ENCODE measurements at regions not wholly inside any gene's neighbourhood (a gene's known extent, or its start where the extent isn't known, plus 50 kb on each side); places are given as distances from the start of the nearest gene placed in this dataset.

GRCh38 chr1:229037806-229038405 is 233.0 kb upstream of the RAB4A start:
- DNase-seq = no peak

- no peak for DNase-seq
These were observed 230.1 kb upstream of the RAB4A start for GRCh38 chr1:229040630-229041358.

- no peak for DNase-seq
These were observed 229.0 kb upstream of the RAB4A start for GRCh38 chr1:229041946-229042345.

GRCh38 chr1:229042482-229042881 is 228.4 kb upstream of the RAB4A start:
- no peak for DNase-seq

GRCh38 chr1:229043115-229043514 is 227.8 kb upstream of the RAB4A start:
- DNase-seq = no peak

- DNase-seq = no peak
These were observed 224.6 kb upstream of the RAB4A start for GRCh38 chr1:229046251-229046853.

- no peak for DNase-seq
These were observed 223.6 kb upstream of the RAB4A start for GRCh38 chr1:229047161-229047839.

GRCh38 chr1:229047840-229048620 is 222.9 kb upstream of the RAB4A start:
- DNase-seq = no peak

- no peak for DNase-seq
These were observed 222.0 kb upstream of the RAB4A start for GRCh38 chr1:229048896-229049295.

GRCh38 chr1:229056046-229056445 is 214.9 kb upstream of the RAB4A start:
- no peak for DNase-seq

- DNase-seq = no peak
These were observed 212.8 kb upstream of the RAB4A start for GRCh38 chr1:229058111-229058561.

GRCh38 chr1:229058729-229059128 is 212.2 kb upstream of the RAB4A start:
- DNase-seq = no peak

- DNase-seq = no peak
These were observed 211.0 kb upstream of the RAB4A start for GRCh38 chr1:229059671-229060539.

- no peak for DNase-seq
These were observed 208.8 kb upstream of the RAB4A start for GRCh38 chr1:229062135-229062534.

- DNase-seq = no peak
These were observed 207.6 kb upstream of the RAB4A start for GRCh38 chr1:229063154-229063773.

- DNase-seq = no peak
These were observed 206.4 kb upstream of the RAB4A start for GRCh38 chr1:229064320-229065168.

GRCh38 chr1:229065613-229066012 is 205.3 kb upstream of the RAB4A start:
- no peak for DNase-seq

- no peak for DNase-seq
These were observed 204.3 kb upstream of the RAB4A start for GRCh38 chr1:229066591-229066990.

GRCh38 chr1:229067546-229067945 is 203.4 kb upstream of the RAB4A start:
- no peak for DNase-seq

- no peak for DNase-seq
These were observed 202.5 kb upstream of the RAB4A start for GRCh38 chr1:229068270-229068987.
